K562 (cell line): ENCODE measurements at regions not wholly inside any gene's neighbourhood (a gene's known extent, or its start where the extent isn't known, plus 50 kb on each side); places are given as distances from the start of the nearest gene placed in this dataset.

Experiments
- ATAC-seq: fragments of 200-7000 bp; cut with Tn5 transposase; 3 replicates; pipeline ENCODE4 v1.9.1; 2020; ENCODE audit warnings: moderate library complexity
- BruUV-seq: library from RNA; stranded (reverse); fragments of 400-500 nt; replicated peaks from 2 replicates; lab custom pipeline; 2021; lab: Mats Ljungman, UMichigan
- CTCF ChIA-PET: fragments of 300-600 bp; formaldehyde crosslinking; extraction: SDS; loops from one replicate; lab custom pipeline; 2021; ENCODE audit warnings: low intra/inter-chr PET ratio; lab: Yijun Ruan, JAX
- POLR2A ChIA-PET: fragments of 300-600, 350-650 bp; sonication (Branson Sonifier 250); formaldehyde crosslinking; extraction: SDS; loops from one replicate; lab custom pipeline; 2021; ENCODE audit warnings: antibody characterized with exemption, inconsistent platforms; lab: Yijun Ruan, JAX
- DNase-seq, 4 experiments: peaks; one replicate each; pipeline versions ENCODE4 v3.0.0 to v3.0.0-alpha.2; 2011 to 2018; ENCODE audit warnings: low spot score in 3 of 4, mixed read lengths in 3 of 4; ENCODE audit errors: extremely low read depth in 1 of 4
- FAIRE-seq: peaks from 2 replicates; lab custom pipeline; 2011; peaks lifted over from hg19 to GRCh38; lab: Jason Lieb, UNC
- H2AFZ ChIP-seq: 2 replicates; pipeline ENCODE4 v1.6.0; 2011; ENCODE audit warnings: low read depth, low read length, control low read depth, inconsistent platforms
- H3K27ac ChIP-seq: fragments of 200-600 bp; 3 replicates; pipeline ENCODE4 v1.8.0; 2011; ENCODE audit warnings: low read depth, mild to moderate bottlenecking, control low read depth, inconsistent platforms, low read length, moderate library complexity, mixed read lengths; ENCODE audit errors: extremely low read depth
- H3K27me3 ChIP-seq, 2 experiments: fragments of 300-600 bp in 1 of 2; 2 replicates in 1 of 2; 3 replicates in 1 of 2; pipeline versions ENCODE4 v1.6.0 to v1.8.0; 2011; ENCODE audit warnings: inconsistent platforms in 2 of 2, low read length in 2 of 2, mild to moderate bottlenecking in 1 of 2, mixed read lengths in 1 of 2, moderate library complexity in 1 of 2; ENCODE audit not compliant: control insufficient read depth in 2 of 2, insufficient read depth in 2 of 2
- H3K36me3 ChIP-seq: fragments of 300-600 bp; 3 replicates; pipeline ENCODE4 v1.8.0; 2011; ENCODE audit warnings: mild to moderate bottlenecking, low read length, inconsistent platforms; ENCODE audit not compliant: control insufficient read depth, insufficient read depth
- H3K4me1 ChIP-seq, 2 experiments: fragments of 200-600 bp in 1 of 2; replicated peaks in 1 of 2; 2 replicates in 1 of 2; 3 replicates in 1 of 2; pipeline versions ENCODE4 v1.5.1 to v1.8.0; 2011; ENCODE audit warnings: inconsistent platforms in 2 of 2, low read length in 2 of 2, mild to moderate bottlenecking in 1 of 2, mixed read lengths in 1 of 2, moderate library complexity in 1 of 2; ENCODE audit not compliant: control insufficient read depth in 2 of 2, insufficient read depth in 2 of 2
- H3K4me2 ChIP-seq: 2 replicates; pipeline ENCODE4 v1.6.1; 2011; ENCODE audit warnings: low read length, control low read depth, inconsistent platforms, mixed read lengths; ENCODE audit not compliant: insufficient read depth
- H3K4me3 ChIP-seq: fragments of 200-600 bp; sonication (generic), shearing (Covaris generic); 2 replicates; pipeline ENCODE4 v1.5.1; 2016; ENCODE audit warnings: control low read depth, inconsistent platforms
- H3K79me2 ChIP-seq: fragments of 200-600 bp; 3 replicates; pipeline ENCODE4 v1.8.0; 2011; ENCODE audit warnings: low read length, inconsistent platforms; ENCODE audit not compliant: control insufficient read depth, insufficient read depth
- H3K9ac ChIP-seq, 2 experiments: 2 replicates each; pipeline versions ENCODE4 v1.6.0 to v1.6.1; 2011; ENCODE audit warnings: low read depth in 2 of 2, low read length in 2 of 2, control low read depth in 1 of 2, inconsistent platforms in 1 of 2, mild to moderate bottlenecking in 1 of 2, mixed read lengths in 1 of 2; ENCODE audit not compliant: insufficient read depth in 1 of 2
- H3K9me1 ChIP-seq: one replicate; pipeline ENCODE4 v1.6.0; 2011; ENCODE audit warnings: inconsistent platforms, mild to moderate bottlenecking, low read length, moderate library complexity; ENCODE audit not compliant: control insufficient read depth, insufficient read depth
- H3K9me3 ChIP-seq: replicated peaks from 2 replicates; pipeline ENCODE4 v1.5.1; 2011; ENCODE audit warnings: low read depth, low read length, inconsistent platforms; ENCODE audit not compliant: control insufficient read depth, insufficient read depth
- H4K20me1 ChIP-seq: replicated peaks from 2 replicates; pipeline ENCODE4 v1.6.1; 2011; ENCODE audit warnings: low read length, inconsistent platforms, mixed read lengths; ENCODE audit not compliant: control insufficient read depth, insufficient read depth
- CBFB ChIP-seq: sonication (generic); formaldehyde crosslinking; IDR thresholded peaks from 2 replicates; pipeline ENCODE4 v1.4.0; 2020; ENCODE audit warnings: mild to moderate bottlenecking, missing genetic modification reagents
- HNRNPUL1 ChIP-seq: fragments of 200-400 bp; formaldehyde crosslinking; IDR thresholded peaks from 2 replicates; pipeline ENCODE4 v1.6.1; 2017; ENCODE audit warnings: low read length
- MCM2 ChIP-seq: fragments of 450-650 bp; IDR thresholded peaks from 2 replicates; pipeline ENCODE4 v1.6.1; 2017; ENCODE audit warnings: low read depth, mild to moderate bottlenecking
- MEIS2 ChIP-seq: fragments of 450-650 bp; IDR thresholded peaks from 2 replicates; pipeline ENCODE4 v1.6.1; 2014; ENCODE audit warnings: mild to moderate bottlenecking; ENCODE audit not compliant: partially characterized antibody
- MYC ChIP-seq, 2 experiments: fragments of 250-450 bp in 1 of 2; sonication (Bioruptor Pico) in 1 of 2; IDR thresholded peaks; 2 replicates each; pipeline versions ENCODE4 v1.5.1 to v1.6.1; 2012 to 2021; ENCODE audit warnings: low read depth in 2 of 2, borderline replicate concordance in 1 of 2, improper control_type of control experiment in 1 of 2, low read length in 1 of 2, mild to moderate bottlenecking in 1 of 2, moderate library complexity in 1 of 2
- NKRF ChIP-seq: fragments of 450-650 bp; IDR thresholded peaks from 2 replicates; pipeline ENCODE4 v1.6.1; 2016; ENCODE audit warnings: borderline replicate concordance
- SIX5 ChIP-seq, 2 experiments: IDR thresholded peaks; 2 replicates each; pipeline ENCODE4 v1.6.1; 2011; ENCODE audit warnings: low read length in 2 of 2, borderline replicate concordance in 1 of 2, low read depth in 1 of 2, mild to moderate bottlenecking in 1 of 2, moderate library complexity in 1 of 2; ENCODE audit not compliant: insufficient read depth in 1 of 2
- SREBF1 ChIP-seq: fragments of 150-350 bp; IDR thresholded peaks from 2 replicates; pipeline ENCODE4 v1.6.1; 2014; ENCODE audit warnings: antibody characterized with exemption, low read depth, low read length, borderline replicate concordance
- SRSF7 ChIP-seq: fragments of 200-400 bp; formaldehyde crosslinking; optimal IDR thresholded peaks from 2 replicates; pipeline ENCODE3; 2017; ENCODE audit warnings: mild to moderate bottlenecking, low read depth, low read length
- TCF7L2 ChIP-seq: fragments of 150-350 bp; IDR thresholded peaks from 2 replicates; pipeline ENCODE4 v1.6.1; 2016; ENCODE audit warnings: low read depth, mild to moderate bottlenecking, low read length, moderate library complexity
- TFAM ChIP-seq: fragments of 250-450 bp; sonication (Bioruptor Pico); conservative IDR thresholded peaks from 2 replicates; pipeline ENCODE4 v1.5.0; 2021; ENCODE audit warnings: mild to moderate bottlenecking, moderate library complexity
- YBX1 ChIP-seq: fragments of 450-650 bp; IDR thresholded peaks from 2 replicates; pipeline ENCODE4 v1.7.1; 2016; ENCODE audit warnings: mild to moderate bottlenecking
- ZFP91 ChIP-seq: sonication (generic); formaldehyde crosslinking; IDR thresholded peaks from 2 replicates; pipeline ENCODE4 v1.8.0; 2022; ENCODE audit warnings: mild to moderate bottlenecking, missing genetic modification reagents
- ZNF707 ChIP-seq: fragments of 250-450 bp; sonication (Bioruptor Pico); conservative IDR thresholded peaks from 2 replicates; pipeline ENCODE4 v1.8.0; 2022; ENCODE audit warnings: inconsistent platforms, mild to moderate bottlenecking, moderate library complexity
- ZNF76 ChIP-seq: fragments of 250-450 bp; sonication (Bioruptor Pico); IDR thresholded peaks from 2 replicates; pipeline ENCODE4 v1.4.0; 2020; ENCODE audit warnings: mild to moderate bottlenecking, moderate library complexity, borderline replicate concordance
- WGBS: fragments of 100-300 bp; shearing (Covaris generic); methylation state at CpG from one replicate; pipeline ENCODE4 v1.1.6; 2016; ENCODE audit warnings: low coverage, mixed read lengths; ENCODE audit not compliant: insufficient coverage; ENCODE audit errors: missing lambda C conversion rate; 5-methylcytosine and 5-hydroxymethylcytosine counted together
- in situ Hi-C: fragments of 300-500 bp; cut with MboI; formaldehyde crosslinking; loops from 4 replicates; pipeline ENCODE4 v1.15.0; 2018; ENCODE audit warnings: inconsistent platforms, mixed read lengths
- intact Hi-C: fragments of 100-400 bp; cut with micrococcal nuclease; formaldehyde crosslinking; loops from 2 replicates; pipeline ENCODE4 v1.14.2; 2022
- TF ChIP-seq, protein P1 (sequence below): fragments of 450-650 bp; formaldehyde crosslinking; IDR thresholded peaks from 2 replicates; pipeline ENCODE4 v1.4.0; 2022; ENCODE audit warnings: missing genetic modification characterization
- TF ChIP-seq, protein P2 (sequence below): fragments of 450-650 bp; IDR thresholded peaks from 2 replicates; pipeline ENCODE4 v1.6.1; 2016; ENCODE audit warnings: missing biosample characterization, missing genetic modification characterization

DNA sequence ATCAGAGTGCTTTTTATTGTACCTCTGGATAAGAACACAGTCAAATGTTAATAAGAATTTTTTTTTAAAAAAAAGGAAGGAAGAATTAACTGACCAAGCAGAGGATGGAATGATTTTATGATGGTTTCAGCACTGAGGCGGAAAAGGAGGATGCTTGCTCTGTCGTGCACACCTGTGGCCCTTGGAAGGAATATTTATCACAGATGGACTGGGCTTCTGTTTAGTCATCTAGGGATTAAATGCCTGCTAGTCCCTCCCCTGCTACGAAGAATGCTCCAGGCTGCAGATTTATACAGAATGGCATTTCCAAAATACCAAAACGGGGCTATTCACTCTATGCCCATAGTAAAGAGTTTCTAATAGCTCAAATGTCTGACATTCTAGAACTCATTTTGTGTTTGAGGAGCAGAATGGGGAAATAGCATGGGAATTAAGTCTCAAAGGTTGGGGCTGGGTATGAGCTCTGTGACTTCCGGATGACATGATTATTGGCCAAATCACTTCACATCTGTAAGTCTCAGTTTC lies 92.8 kb upstream of the BCL6 start:
- intact Hi-C loops (no loop called here), in situ Hi-C loops (no loop called here)
- H3K4me2 ChIP-seq: no peak overlapping the region
- no peaks in the 10 kb centered on the region for H3K79me2 ChIP-seq
- H3K9me1 ChIP-seq: no peaks in the 10 kb centered on the region
- H2AFZ ChIP-seq: no peak overlapping the region
- no peak overlapping the region for H3K9ac ChIP-seq
- H3K9me3 ChIP-seq: no peaks in the 10 kb centered on the region
- ATAC-seq: no peak
- POLR2A ChIA-PET: interaction anchor here (0.8 to 1.0 kb wide), 2 partner anchors 10 to 98 kb away, joined by 3 read pairs; no protein-coding TSS in a partner anchor
- H4K20me1 ChIP-seq: no peaks in the 10 kb centered on the region
- no peaks in the 10 kb centered on the region for H3K36me3 ChIP-seq
- no peak overlapping the region for H3K27ac ChIP-seq
- H3K27me3 ChIP-seq: no peaks in the 10 kb centered on the region
- 0% methylated on average over 5 of the region's 5 CpGs for WGBS
- no peak for FAIRE-seq
- H3K4me3 ChIP-seq: no peak overlapping the region
- DNase-seq: no peak
- CTCF ChIA-PET: no interaction called here
- BruUV-seq: no TSS peak
- no peaks in the 10 kb centered on the region for H3K4me1 ChIP-seq
- no peak for TF ChIP-seq SREBF1
- TF ChIP-seq YBX1: no peak
- no peak for TF ChIP-seq MYC (IDR thresholded peaks at IDR 0.05; ENCODE audit: low read depth, low read length)
- no peak for TF ChIP-seq MYC (CRISPR knock-in tag; IDR thresholded peaks at IDR 0.05; ENCODE audit: borderline replicate concordance, low read depth)
- TF ChIP-seq MEIS2: no peak
- TF ChIP-seq, protein P1, sequence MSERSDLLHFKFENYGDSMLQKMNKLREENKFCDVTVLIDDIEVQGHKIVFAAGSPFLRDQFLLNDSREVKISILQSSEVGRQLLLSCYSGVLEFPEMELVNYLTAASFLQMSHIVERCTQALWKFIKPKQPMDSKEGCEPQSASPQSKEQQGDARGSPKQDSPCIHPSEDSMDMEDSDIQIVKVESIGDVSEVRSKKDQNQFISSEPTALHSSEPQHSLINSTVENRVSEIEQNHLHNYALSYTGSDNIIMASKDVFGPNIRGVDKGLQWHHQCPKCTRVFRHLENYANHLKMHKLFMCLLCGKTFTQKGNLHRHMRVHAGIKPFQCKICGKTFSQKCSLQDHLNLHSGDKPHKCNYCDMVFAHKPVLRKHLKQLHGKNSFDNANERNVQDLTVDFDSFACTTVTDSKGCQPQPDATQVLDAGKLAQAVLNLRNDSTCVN: no peak
- TF ChIP-seq ZFP91: no peak
- no peak for TF ChIP-seq TCF7L2
- TF ChIP-seq ZNF707 (CRISPR knock-in tag): no peak
- TF ChIP-seq TFAM (CRISPR knock-in tag): no peak
- TF ChIP-seq SRSF7: no peak
- TF ChIP-seq, protein P2, sequence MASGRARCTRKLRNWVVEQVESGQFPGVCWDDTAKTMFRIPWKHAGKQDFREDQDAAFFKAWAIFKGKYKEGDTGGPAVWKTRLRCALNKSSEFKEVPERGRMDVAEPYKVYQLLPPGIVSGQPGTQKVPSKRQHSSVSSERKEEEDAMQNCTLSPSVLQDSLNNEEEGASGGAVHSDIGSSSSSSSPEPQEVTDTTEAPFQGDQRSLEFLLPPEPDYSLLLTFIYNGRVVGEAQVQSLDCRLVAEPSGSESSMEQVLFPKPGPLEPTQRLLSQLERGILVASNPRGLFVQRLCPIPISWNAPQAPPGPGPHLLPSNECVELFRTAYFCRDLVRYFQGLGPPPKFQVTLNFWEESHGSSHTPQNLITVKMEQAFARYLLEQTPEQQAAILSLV (tag): no peak
- no peak for TF ChIP-seq NKRF
- TF ChIP-seq CBFB (CRISPR knock-in tag): no peak
- TF ChIP-seq HNRNPUL1: no peak
- no peak for TF ChIP-seq MCM2
- TF ChIP-seq ZNF76: no peak
- TF ChIP-seq SIX5 (IDR thresholded peaks at IDR 0.05; ENCODE audit: borderline replicate concordance in 1 of 2, insufficient read depth in 1 of 2, low read depth in 1 of 2, low read length in 2 of 2): no peak
